HG02763 (cell line): ENCODE measurements at regions not wholly inside any gene's neighbourhood (a gene's known extent, or its start where the extent isn't known, plus 50 kb on each side); places are given as distances from the start of the nearest gene placed in this dataset.
"Not testable (repeated sequence)": the region's sequence is repeated elsewhere in the genome, so short reads cannot be mapped to it uniquely, and the experiment has no call there.

Experiments used
- ATAC-seq: cut with Tn5 transposase; IDR thresholded peaks from one replicate; pipeline ENCODE4 v1.9.1; 2021; ENCODE audit warnings: mild to moderate bottlenecking, moderate library complexity; ENCODE audit not compliant: unreplicated experiment

DNA sequence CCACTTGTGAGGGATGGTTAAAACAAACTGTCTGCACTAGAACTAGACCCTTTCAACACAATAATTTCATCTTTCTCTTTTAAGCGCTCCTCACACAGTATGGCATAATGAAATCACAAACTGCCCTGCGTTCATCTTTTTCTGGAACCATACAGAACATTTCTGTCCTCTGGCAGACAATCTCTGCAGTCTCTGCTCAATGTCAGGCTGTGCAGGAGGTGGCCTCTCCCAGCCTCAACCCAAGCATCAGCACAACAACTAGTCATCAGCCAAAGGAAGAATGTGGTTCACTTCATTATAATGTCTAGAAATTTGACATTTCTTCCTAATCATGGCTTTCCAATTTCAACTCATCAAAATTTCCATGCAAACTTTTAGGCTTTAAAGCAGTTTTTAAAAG lies 125.1 kb upstream of the STARD13 start:
- ATAC-seq: no peak

DNA sequence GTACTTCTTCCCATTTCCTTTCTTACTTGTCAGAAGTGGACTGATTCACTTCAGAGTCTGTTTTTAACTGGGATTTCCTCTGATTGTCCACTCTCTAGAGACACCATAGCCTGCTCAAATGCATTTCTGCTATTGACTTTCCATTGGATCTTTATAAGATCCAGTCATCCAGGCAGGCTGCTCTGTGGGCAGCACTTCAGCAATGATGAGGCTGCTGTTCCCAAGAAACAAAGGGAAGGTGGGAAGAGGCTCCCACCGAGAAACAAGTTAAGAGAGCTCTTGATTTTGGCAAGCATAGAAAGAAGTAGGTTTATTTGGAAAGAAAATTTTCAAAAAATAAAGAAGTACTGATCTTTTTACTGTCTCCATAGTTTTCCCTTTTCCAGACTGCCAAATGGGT lies 125.8 kb upstream of the STARD13 start:
- ATAC-seq: no peak

DNA sequence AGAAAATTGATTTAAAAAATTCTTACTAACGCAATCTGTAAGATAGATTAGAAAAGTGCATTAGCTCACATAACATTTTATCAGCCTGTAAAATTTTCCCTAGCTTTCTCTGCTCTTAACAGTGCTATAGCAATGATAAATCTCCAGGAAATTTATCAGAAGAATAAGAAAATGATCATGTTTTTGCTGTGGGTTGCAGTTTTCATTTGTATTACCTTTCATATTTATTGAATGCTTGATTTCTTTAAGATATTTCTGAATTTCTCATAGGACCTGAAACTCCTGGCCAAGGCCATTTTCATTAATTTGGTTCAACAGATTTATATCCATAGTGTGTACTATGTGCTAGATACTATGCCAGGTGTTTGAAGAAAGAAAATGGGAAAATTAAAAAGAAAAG lies 130.3 kb upstream of the STARD13 start:
- ATAC-seq: no peak

DNA sequence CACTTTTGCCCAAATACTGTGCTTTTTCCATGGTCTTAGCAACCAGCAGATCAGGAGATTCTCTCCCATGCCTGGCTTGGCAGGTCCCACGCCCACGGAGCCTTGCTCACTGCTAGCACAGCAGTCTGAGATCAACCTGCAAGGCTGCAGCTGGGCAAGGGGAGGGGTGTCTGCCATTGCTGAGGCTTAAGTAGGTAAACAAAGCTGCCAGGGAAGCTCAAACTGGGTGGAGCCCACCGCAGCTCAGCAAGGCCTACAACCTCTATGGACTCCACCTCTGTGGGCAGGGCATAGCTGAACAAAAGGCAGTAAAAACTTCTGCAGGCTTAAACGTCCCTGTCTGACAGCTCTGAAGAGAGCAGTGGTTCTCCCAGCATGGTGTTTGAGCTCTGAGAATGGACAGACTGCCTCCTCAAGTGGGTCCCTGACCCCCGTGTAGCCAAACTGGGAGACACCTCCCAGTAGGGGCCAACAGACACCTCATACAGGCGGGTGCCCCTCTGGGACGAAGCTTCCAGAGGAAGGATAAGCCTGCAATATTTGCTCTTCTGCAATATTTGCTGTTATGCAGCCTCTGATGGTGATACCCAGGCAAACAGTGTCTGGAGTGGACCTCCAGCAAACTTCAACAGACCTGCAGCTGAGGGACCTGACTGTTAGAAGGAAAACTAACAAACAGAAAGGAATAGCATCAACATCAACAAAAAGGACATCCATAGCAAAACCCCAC lies 132.8 kb upstream of the STARD13 start:
- not testable (repeated sequence) for ATAC-seq

DNA sequence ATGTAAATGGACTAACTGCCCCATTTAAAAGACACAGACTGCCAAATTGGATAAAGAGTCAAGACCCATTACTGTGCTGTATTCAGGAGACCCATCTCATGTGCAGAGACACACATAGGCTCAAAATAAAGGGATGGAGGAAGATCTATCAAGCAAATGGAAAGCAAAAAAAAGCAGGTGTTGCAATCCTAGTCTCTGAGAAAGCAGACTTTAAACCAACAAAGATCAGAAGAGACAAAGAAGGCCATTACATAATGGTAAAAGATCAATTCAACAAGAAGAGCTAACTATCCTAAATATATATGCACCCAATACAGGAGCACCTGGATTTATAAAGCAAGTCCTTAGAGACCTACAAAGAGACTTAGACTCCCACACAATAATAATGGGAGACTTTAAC lies 134.6 kb upstream of the STARD13 start:
- ATAC-seq: not testable (repeated sequence)

GRCh38 chr13:33426131-33426530 lies 140.6 kb upstream of the STARD13 start:
- ATAC-seq: no peak

GRCh38 chr13:33433316-33433715 lies 147.8 kb upstream of the STARD13 start:
- ATAC-seq: no peak

- no peak for ATAC-seq
Observed at GRCh38 chr13:33434676-33435075, 149.1 kb upstream of the STARD13 start.

DNA sequence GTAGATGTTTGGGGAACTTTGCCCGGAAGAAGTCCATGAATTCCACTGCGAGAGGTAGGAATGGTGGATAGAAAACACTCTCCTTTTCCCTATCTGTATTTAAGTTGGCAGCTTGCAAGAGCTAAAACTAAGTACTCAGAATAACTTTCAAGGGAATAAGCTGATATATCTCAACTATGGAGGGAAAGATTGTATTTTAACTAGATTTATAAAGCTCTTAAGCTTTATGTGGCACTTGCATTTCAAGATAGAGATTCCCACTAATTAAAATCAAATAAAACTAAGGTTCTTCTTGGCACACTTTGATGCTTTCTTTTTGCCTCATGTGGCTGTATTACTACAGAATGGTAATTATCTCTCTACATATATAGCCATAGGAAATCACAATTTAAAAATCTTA lies 149.7 kb upstream of the STARD13 start:
- ATAC-seq: no peak

GRCh38 chr13:33438918-33439317 lies 153.4 kb upstream of the STARD13 start:
- no peak for ATAC-seq

GRCh38 chr13:33441015-33441414 lies 155.5 kb upstream of the STARD13 start:
- no peak for ATAC-seq

DNA sequence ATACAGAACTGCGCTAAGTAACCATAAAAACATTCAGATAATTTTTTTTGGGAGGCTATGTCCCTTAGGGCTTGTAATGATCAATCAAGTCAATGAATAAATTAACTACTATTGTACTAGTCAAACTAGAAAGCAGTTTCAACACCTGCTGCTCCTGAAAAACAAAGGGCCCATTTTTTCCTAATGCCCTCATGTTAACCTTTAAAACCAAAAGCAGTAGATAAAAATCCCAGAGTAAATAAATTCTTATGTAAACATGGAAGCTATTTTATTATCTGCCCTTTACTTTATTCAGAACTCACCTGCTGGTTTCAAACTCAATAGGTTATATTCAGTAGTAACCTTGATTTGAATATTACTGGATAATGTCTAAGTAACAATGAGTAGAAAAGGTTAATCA lies 159.5 kb upstream of the STARD13 start:
- no peak for ATAC-seq

- ATAC-seq: no peak
Observed at GRCh38 chr13:33445476-33445875, 159.9 kb upstream of the STARD13 start.

- ATAC-seq: no peak
Observed at GRCh38 chr13:33446821-33447725, 161.5 kb upstream of the STARD13 start.

DNA sequence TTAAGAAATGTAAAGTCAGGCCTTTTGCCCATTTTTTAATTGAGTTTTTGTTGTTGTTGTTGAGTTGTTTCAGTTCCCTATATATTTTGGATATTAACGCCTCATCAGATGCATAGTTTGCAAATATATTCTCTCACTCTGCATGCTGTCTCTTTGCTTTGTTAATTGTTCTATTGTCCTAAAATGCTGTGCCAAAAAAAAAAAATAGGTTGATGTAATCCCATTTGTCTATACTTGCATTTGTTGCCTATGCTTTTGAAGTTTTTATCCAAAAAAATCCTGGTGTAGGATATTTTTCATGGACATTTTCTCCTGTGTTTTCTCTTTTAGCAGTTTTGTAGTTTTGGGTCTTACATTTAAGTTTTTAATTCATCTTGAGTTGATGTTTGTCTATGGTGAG lies 163.3 kb upstream of the STARD13 start:
- no peak for ATAC-seq

DNA sequence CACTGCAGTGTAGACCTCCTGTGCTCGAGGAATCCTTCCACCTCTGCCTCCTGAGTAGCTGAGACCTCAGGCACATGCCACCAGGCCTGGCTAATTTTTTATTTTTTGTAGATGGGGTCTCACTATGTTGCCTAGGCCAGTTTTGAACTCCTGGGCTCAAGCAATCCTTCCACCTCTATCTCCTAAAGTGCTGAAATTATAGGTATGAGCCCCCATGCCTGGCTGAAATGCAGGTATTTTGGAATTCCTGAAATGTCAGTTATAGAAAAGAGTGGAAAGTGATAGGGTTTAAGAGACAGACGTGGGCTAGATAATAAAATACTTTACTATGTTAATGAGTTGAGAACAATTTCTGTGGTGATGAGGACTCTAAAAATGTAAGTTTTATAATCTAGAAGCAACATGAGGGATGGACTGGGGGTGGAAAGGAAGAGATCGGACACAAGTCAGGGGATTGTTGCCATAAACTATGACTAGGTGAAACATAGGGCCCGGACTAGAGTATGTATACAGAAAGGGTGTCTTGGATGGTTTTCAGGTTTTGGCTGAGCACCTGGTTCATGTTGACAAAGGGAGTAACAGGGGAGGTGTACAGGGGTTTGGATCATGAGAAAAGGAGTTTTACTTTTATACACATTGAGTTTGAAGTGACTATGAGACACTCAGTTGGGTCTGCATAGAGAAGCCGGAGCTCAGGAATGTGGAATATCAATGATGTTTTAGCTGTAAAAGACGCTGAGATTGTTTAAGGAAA lies 165.6 kb upstream of the STARD13 start:
- ATAC-seq: no peak

GRCh38 chr13:33452873-33453517 lies 167.4 kb upstream of the STARD13 start:
- ATAC-seq: no peak

DNA sequence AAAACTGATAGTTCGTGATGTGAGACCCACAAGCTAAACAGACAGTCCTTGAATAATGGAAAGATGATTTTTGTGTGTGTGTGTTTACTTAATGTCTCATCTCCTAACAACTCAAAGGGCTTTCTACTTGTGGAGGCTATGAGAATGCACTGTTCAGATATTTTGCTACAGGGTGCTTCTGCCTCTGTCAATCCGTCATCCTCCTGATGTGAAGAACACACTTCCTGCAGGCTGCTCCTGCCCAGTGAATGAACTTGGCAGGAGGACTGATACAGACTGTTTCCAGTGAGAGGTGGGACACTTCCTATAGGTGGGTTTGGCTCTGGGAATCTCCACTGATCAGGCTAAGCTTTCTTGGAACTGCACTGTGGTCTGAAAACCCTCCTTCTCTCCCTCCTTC lies 168.4 kb upstream of the STARD13 start:
- no peak for ATAC-seq

DNA sequence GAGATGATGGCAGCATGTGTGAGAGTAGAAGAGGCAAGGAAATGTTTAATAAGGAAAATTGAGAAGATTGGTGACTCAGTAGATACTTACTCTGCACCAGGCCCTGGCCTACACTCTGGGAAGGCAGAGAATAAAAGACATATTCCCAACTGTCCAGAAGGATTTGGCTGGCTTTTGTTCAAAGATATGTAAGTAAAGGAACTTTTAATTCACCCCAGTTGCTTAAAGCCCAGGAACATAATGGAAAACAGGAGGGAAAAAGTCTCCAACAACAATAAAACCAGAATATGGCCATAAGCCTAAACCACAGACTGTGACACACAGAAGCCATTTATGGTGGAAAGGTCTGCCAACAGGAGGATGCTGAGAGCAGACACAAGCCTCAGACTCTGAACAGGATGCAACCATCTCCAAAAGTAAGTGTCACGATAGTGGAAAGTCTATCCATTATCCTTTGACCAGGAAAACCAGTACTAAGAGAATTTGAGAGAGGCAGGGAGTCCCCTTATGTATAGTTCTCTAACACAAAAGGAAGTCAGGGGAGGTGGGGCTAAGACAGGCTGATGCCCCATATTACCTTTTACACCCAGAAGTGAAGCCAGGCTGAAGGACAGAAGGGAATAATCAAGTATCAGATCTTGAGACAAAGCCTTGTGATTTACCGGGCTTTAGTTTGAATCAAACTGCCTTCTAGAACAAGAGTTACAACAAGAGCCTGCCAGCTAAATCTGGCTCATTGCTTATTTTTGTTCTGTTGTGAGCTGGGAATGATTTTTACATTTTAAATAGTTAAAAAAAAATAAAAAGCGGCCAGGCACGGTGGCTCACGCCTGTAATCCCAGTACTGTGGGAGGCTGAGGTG lies 169.5 kb upstream of the STARD13 start:
- no peak for ATAC-seq

DNA sequence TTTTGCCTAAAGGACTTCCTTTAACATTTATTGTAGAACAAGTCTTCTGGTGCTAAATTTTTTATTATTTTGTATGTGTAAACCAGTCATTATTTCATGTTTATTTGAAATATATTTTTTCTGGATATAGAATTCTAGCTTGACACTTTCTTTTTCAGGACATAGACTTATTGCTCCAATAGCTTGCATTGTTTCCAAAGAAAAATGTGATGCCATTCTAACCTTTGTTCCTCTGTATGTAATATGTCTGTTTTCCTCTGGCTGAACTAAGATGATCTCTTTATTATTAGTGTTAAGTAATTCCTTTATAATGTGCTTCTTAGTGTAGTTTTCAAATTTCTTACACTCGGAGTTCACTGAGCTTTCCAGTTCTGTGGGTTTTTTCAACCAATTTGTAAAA lies 174.1 kb upstream of the STARD13 start:
- no peak for ATAC-seq
